Right lobe of liver (tissue), 6 donors: ENCODE measurements at regions not wholly inside any gene's neighbourhood (a gene's known extent, or its start where the extent isn't known, plus 50 kb on each side); places are given as distances from the start of the nearest gene placed in this dataset.
A peak's percentile ranks its signal among the peaks of the same experiment; 100 is the strongest.

ENCODE experiments used
- ATAC-seq, 4 donors: fragments of 200-7000 bp; cut with Tn5 transposase; one replicate each; pipeline ENCODE4 v1.9.1; 2020; ENCODE audit warnings: mild to moderate bottlenecking in 4 of 4, moderate library complexity in 4 of 4
- DNase-seq, 3 donors: peaks; one replicate each; pipeline ENCODE4 v3.0.0-alpha.2; 2020
- H3K27ac ChIP-seq, 3 donors: fragments of 200-600 bp; one replicate each; pipeline ENCODE4 v1.8.0; 2022
- H3K27me3 ChIP-seq, 2 donors: fragments of 200-600 bp; one replicate each; pipeline ENCODE4 v1.8.0; 2022
- H3K36me3 ChIP-seq, 4 donors: fragments of 200-600 bp; sonication (generic) in 1 of 4; one replicate each; pipeline versions ENCODE4 v1.5.1 to v1.8.0; 2017 to 2022; ENCODE audit warnings: control low read depth in 1 of 4
- H3K4me1 ChIP-seq, 4 donors: fragments of 200-600 bp; sonication (generic) in 1 of 4; one replicate each; pipeline versions ENCODE4 v1.5.1 to v1.8.0; 2017 to 2022; ENCODE audit warnings: control low read depth in 1 of 4
- H3K4me3 ChIP-seq, 3 donors: fragments of 200-600 bp; one replicate each; pipeline ENCODE4 v1.8.0; 2022
- H3K9me3 ChIP-seq, 4 donors: fragments of 200-600 bp; sonication (generic) in 1 of 4; one replicate each; pipeline versions ENCODE4 v1.5.1 to v1.8.0; 2017 to 2022; ENCODE audit warnings: control low read depth in 1 of 4
- CTCF ChIP-seq, 4 donors: fragments of 200-600 bp in 3 of 4; fragments of 450-650 bp in 1 of 4; IDR thresholded peaks; one replicate each; pipeline versions ENCODE4 v1.5.1 to v1.8.0; 2016 to 2022; ENCODE audit warnings: antibody characterized with exemption in 4 of 4, mild to moderate bottlenecking in 2 of 4
- POLR2A ChIP-seq: fragments of 450-650 bp; IDR thresholded peaks from one replicate; pipeline ENCODE4 v1.6.1; 2017; ENCODE audit warnings: antibody characterized with exemption, mild to moderate bottlenecking
- WGBS: methylation state at CpG from one replicate; pipeline ENCODE4 v1.1.6; 2018; ENCODE audit warnings: low coverage, low lambda C conversion rate; ENCODE audit not compliant: insufficient coverage; ENCODE audit errors: missing lambda C conversion rate; 5-methylcytosine and 5-hydroxymethylcytosine counted together
- intact Hi-C, 2 donors: fragments of 100-400 bp; cut with DNase I; formaldehyde crosslinking; loops; one replicate each; pipeline versions ENCODE4 v1.11.2 to v1.14.1; 2022
- donor health status: DM: no; HTN: yes; CAD: no.
- donor health status: DM: no; HTN: no; CAD: no.
- donor health status: DM: no; HTN: no; CAD: no.
- donor health status: DM: no; HTN: yes; CAD: no.
- donor health status: DM: no; HTN: yes; CAD: no.

GRCh38 chr4:15233264-15233597, 194.6 kb upstream of the C1QTNF7 start:
- no peak overlapping the region for H3K4me3 ChIP-seq
- intact Hi-C loops: loop anchor here in 1 of 2 donors (10.0 kb wide), 1 partner anchor 222 kb away; no protein-coding TSS in a partner anchor
- 39% methylated on average over 4 of the region's 4 CpGs for WGBS

GRCh38 chr4:15233626-15234025, 194.2 kb upstream of the C1QTNF7 start:
- Histone ChIP-seq H3K4me3 (no peak overlapping the region), H3K9me3 (no peaks in the 10 kb centered on the region), H3K4me1 (no peaks in the 10 kb centered on the region), H3K36me3 (no peaks in the 10 kb centered on the region), H3K27ac (no peak overlapping the region), H3K27me3 (no peaks in the 10 kb centered on the region)
- intact Hi-C loops: loop anchor here in 1 of 2 donors (10.0 kb wide), 1 partner anchor 221 kb away; no protein-coding TSS in a partner anchor
- TF ChIP-seq POLR2A (no peak), CTCF (IDR thresholded peaks at IDR 0.05) (no peak)
- no CpG with 5 or more reads among the region's 5 CpGs for WGBS
- DNase-seq: no peak
- ATAC-seq: no peak

More at GRCh38 chr4:15233264-15233597, 194.6 kb upstream of the C1QTNF7 start:
- no peaks in the 10 kb centered on the region for H3K9me3 ChIP-seq
- no peak for DNase-seq
- H3K4me1 ChIP-seq: no peaks in the 10 kb centered on the region
- H3K36me3 ChIP-seq: no peaks in the 10 kb centered on the region
- ATAC-seq: peak in 1 of 4 donors; percentile 14
- TF ChIP-seq CTCF (IDR thresholded peaks at IDR 0.05) (no peak), POLR2A (no peak)
- H3K27me3 ChIP-seq: no peaks in the 10 kb centered on the region
- H3K27ac ChIP-seq: no peak overlapping the region

- WGBS: 42% methylated on average over 7 of the region's 7 CpGs
- Histone ChIP-seq H3K27me3 (no peaks in the 10 kb centered on the region), H3K9me3 (no peaks in the 10 kb centered on the region), H3K36me3 (no peaks in the 10 kb centered on the region), H3K27ac (no peak overlapping the region), H3K4me1 (no peaks in the 10 kb centered on the region), H3K4me3 (no peak overlapping the region)
- DNase-seq (no peak), ATAC-seq (peak in 2 of 4 donors; percentile 18 to 22)
- TF ChIP-seq CTCF (IDR thresholded peaks at IDR 0.05) (no peak), POLR2A (no peak)
- intact Hi-C loops: loop anchor here in 1 of 2 donors (10.0 kb wide), 1 partner anchor 221 kb away; no protein-coding TSS in a partner anchor
Measured at GRCh38 chr4:15234116-15234855, 193.5 kb upstream of the C1QTNF7 start.

GRCh38 chr4:15234856-15235126, 193.0 kb upstream of the C1QTNF7 start:
- Histone ChIP-seq H3K4me1 (no peaks in the 10 kb centered on the region), H3K4me3 (no peak overlapping the region), H3K27me3 (no peaks in the 10 kb centered on the region), H3K9me3 (no peaks in the 10 kb centered on the region), H3K36me3 (no peaks in the 10 kb centered on the region), H3K27ac (no peak overlapping the region)
- intact Hi-C loops: loop anchor here (5.0 to 10.0 kb wide), 2 partner anchors 220 to 223 kb away; no protein-coding TSS in a partner anchor
- WGBS: 57% methylated on average over 2 of the region's 2 CpGs
- no peak for ATAC-seq
- no peak for TF ChIP-seq POLR2A
- TF ChIP-seq CTCF (IDR thresholded peaks at IDR 0.05): no peak
- no peak for DNase-seq
